ENCODE measurements at regions not wholly inside any gene's neighbourhood (a gene's known extent, or its start where the extent isn't known, plus 50 kb on each side); places are given as distances from the start of the nearest gene placed in this dataset.
A peak's percentile ranks its signal among the peaks of the same experiment; 100 is the strongest.

- Mint-ChIP-seq H3K36me3 (ENCODE audit: low read depth) (no peaks in the 10 kb centered on the region), H3K4me3 (peak overlapping the region in 1 of 3 experiments; percentile 8), H3K9me3 (peaks cover 2% of the 10 kb centered on the region), H3K4me1 (peaks cover 19% of the 10 kb centered on the region), H3K27me3 (ENCODE audit: low read depth) (no peaks in the 10 kb centered on the region), H3K27ac (peak overlapping the region; percentile 49 to 70 (median 61))
- no peak for TF ChIP-seq CTCF (IDR thresholded peaks at IDR 0.05; ENCODE audit: unreplicated experiment in 3 of 3)
Observed at GRCh38 chr4:137274404-137274803, 257.9 kb downstream of the PCDH18 start.

- H3K4me3 Mint-ChIP-seq = no peak overlapping the region
- no peaks in the 10 kb centered on the region for H3K36me3 Mint-ChIP-seq (ENCODE audit: low read depth)
- no peak for TF ChIP-seq CTCF (IDR thresholded peaks at IDR 0.05; ENCODE audit: unreplicated experiment in 3 of 3)
- no peaks in the 10 kb centered on the region for H3K27me3 Mint-ChIP-seq (ENCODE audit: low read depth)
- H3K4me1 Mint-ChIP-seq = no peaks in the 10 kb centered on the region
- H3K9me3 Mint-ChIP-seq = peaks cover 2% of the 10 kb centered on the region
- no peak overlapping the region for H3K27ac Mint-ChIP-seq
Observed at GRCh38 chr4:137267024-137267423, 265.3 kb downstream of the PCDH18 start.

- H3K27ac Mint-ChIP-seq = no peak overlapping the region
- H3K27me3 Mint-ChIP-seq (ENCODE audit: low read depth) = no peaks in the 10 kb centered on the region
- no peak for TF ChIP-seq CTCF (IDR thresholded peaks at IDR 0.05; ENCODE audit: unreplicated experiment in 3 of 3)
- H3K4me3 Mint-ChIP-seq = no peak overlapping the region
- no peaks in the 10 kb centered on the region for H3K4me1 Mint-ChIP-seq
- no peaks in the 10 kb centered on the region for H3K36me3 Mint-ChIP-seq (ENCODE audit: low read depth)
- peaks cover 2% of the 10 kb centered on the region for H3K9me3 Mint-ChIP-seq
Observed at GRCh38 chr4:137266511-137266910, 265.8 kb downstream of the PCDH18 start.

GRCh38 chr4:137263206-137263605 is 269.1 kb downstream of the PCDH18 start:
- no peaks in the 10 kb centered on the region for H3K4me1 Mint-ChIP-seq
- no peaks in the 10 kb centered on the region for H3K9me3 Mint-ChIP-seq
- H3K27me3 Mint-ChIP-seq (ENCODE audit: low read depth) = no peaks in the 10 kb centered on the region
- no peak for TF ChIP-seq CTCF (IDR thresholded peaks at IDR 0.05; ENCODE audit: unreplicated experiment in 3 of 3)
- H3K4me3 Mint-ChIP-seq = no peak overlapping the region
- no peak overlapping the region for H3K27ac Mint-ChIP-seq
- H3K36me3 Mint-ChIP-seq (ENCODE audit: low read depth) = no peaks in the 10 kb centered on the region

- H3K36me3 Mint-ChIP-seq (ENCODE audit: low read depth) = no peaks in the 10 kb centered on the region
- no peaks in the 10 kb centered on the region for H3K4me1 Mint-ChIP-seq
- H3K27ac Mint-ChIP-seq = no peak overlapping the region
Observed at GRCh38 chr4:137253949-137254348, 278.3 kb downstream of the PCDH18 start.

More at GRCh38 chr4:137253949-137254348, 278.3 kb downstream of the PCDH18 start:
- Mint-ChIP-seq H3K4me3 (no peak overlapping the region), H3K27me3 (ENCODE audit: low read depth) (no peaks in the 10 kb centered on the region), H3K9me3 (peaks cover 12% of the 10 kb centered on the region)
- no peak for TF ChIP-seq CTCF (IDR thresholded peaks at IDR 0.05; ENCODE audit: unreplicated experiment in 3 of 3)

Data from nephron (organoid).